K562 (cell line): ENCODE measurements at regions not wholly inside any gene's neighbourhood (a gene's known extent, or its start where the extent isn't known, plus 50 kb on each side); places are given as distances from the start of the nearest gene placed in this dataset.

Experiments used
- CBX2 ChIP-seq: fragments of 200-600 bp; sonication (generic); IDR thresholded peaks from one replicate; pipeline ENCODE4 v1.6.1; 2012; ENCODE audit warnings: mild to moderate bottlenecking, low read length, inconsistent platforms; ENCODE audit not compliant: insufficient read depth, poor library complexity, severe bottlenecking
- ETS2 ChIP-seq: IDR thresholded peaks from 2 replicates; pipeline ENCODE4 v1.6.1; 2016; ENCODE audit warnings: borderline replicate concordance, missing genetic modification characterization, mild to moderate bottlenecking, moderate library complexity, missing compliant biosample characterization; ENCODE audit not compliant: poor library complexity, severe bottlenecking
- ETV5 ChIP-seq: sonication (generic); formaldehyde crosslinking; IDR thresholded peaks from 2 replicates; pipeline ENCODE4 v1.4.0; 2020; ENCODE audit warnings: low read depth, mild to moderate bottlenecking, missing genetic modification reagents
- EZH2 ChIP-seq: IDR thresholded peaks from 2 replicates; pipeline ENCODE4 v1.6.1; 2012; ENCODE audit warnings: low read depth, mild to moderate bottlenecking, inconsistent platforms, low read length, borderline replicate concordance
- KLF10 ChIP-seq: fragments of 250-450 bp; sonication (Bioruptor Pico); IDR thresholded peaks from 2 replicates; pipeline ENCODE4 v1.6.1; 2021; ENCODE audit warnings: matching md5 sums
- PPARD ChIP-seq: fragments of 250-450 bp; sonication (Bioruptor Pico); IDR thresholded peaks from 2 replicates; pipeline ENCODE4 v1.8.0; 2022; ENCODE audit warnings: inconsistent platforms, mild to moderate bottlenecking, moderate library complexity
- PYGO2 ChIP-seq: fragments of 450-650 bp; IDR thresholded peaks from 2 replicates; pipeline ENCODE4 v1.6.1; 2016; ENCODE audit warnings: mild to moderate bottlenecking, missing genetic modification characterization, moderate library complexity, missing compliant biosample characterization
- YBX1 ChIP-seq: fragments of 450-650 bp; IDR thresholded peaks from 2 replicates; pipeline ENCODE4 v1.7.1; 2016; ENCODE audit warnings: mild to moderate bottlenecking
- ZC3H4 ChIP-seq: sonication (generic); formaldehyde crosslinking; IDR thresholded peaks from 2 replicates; pipeline ENCODE4 v1.9.0; 2021; ENCODE audit warnings: missing genetic modification reagents, borderline replicate concordance
- TF ChIP-seq, protein P1 (sequence below), 3 experiments: fragments of 200-800 bp in 1 of 3; fragments of 250-450 bp in 1 of 3; fragments of 450-650 bp in 1 of 3; sonication (Bioruptor Pico) in 1 of 3; sonication (Bioruptor generic) in 1 of 3; formaldehyde crosslinking in 1 of 3; IDR thresholded peaks; 2 replicates each; pipeline versions ENCODE4 v1.6.1 to v1.8.0; 2016 to 2022; ENCODE audit warnings: mild to moderate bottlenecking in 2 of 3, missing genetic modification characterization in 2 of 3, missing compliant biosample characterization in 1 of 3, moderate library complexity in 1 of 3
- TF ChIP-seq, protein P2 (sequence below): sonication (generic); formaldehyde crosslinking; IDR thresholded peaks from 2 replicates; pipeline ENCODE4 v1.8.1; 2023; ENCODE audit warnings: mild to moderate bottlenecking, missing genetic modification reagents, moderate library complexity
- TF ChIP-seq, protein P3 (sequence below), 2 experiments: IDR thresholded peaks; 2 replicates each; pipeline ENCODE4 v1.6.1; 2012; ENCODE audit warnings: improper control_type of control experiment in 2 of 2, low read depth in 2 of 2, low read length in 2 of 2, borderline replicate concordance in 1 of 2
- TF ChIP-seq, protein P4 (sequence below): sonication (generic); formaldehyde crosslinking; IDR thresholded peaks from 2 replicates; pipeline ENCODE4 v1.8.0; 2022; ENCODE audit warnings: mild to moderate bottlenecking, missing genetic modification reagents

DNA sequence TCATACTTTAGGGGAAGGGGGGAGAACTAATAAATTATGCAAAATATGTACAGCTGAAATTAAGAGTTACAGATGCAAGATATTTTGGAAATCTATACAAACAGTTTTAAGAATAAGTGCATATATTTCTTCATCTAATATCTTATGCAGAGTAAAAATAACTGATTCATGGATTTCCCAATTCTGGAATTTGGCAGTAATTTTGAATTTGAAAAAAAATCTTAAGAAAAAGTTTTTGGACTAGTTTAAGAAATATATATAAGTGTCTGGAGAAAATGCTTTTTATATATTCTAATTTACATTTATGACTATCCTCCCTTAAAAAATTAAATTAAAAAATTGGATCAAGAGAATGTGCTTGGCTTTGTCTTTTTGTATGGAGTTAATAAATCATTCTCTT, 474.3 kb downstream of the BRINP3 start (continued):
- TF ChIP-seq, protein P1, sequence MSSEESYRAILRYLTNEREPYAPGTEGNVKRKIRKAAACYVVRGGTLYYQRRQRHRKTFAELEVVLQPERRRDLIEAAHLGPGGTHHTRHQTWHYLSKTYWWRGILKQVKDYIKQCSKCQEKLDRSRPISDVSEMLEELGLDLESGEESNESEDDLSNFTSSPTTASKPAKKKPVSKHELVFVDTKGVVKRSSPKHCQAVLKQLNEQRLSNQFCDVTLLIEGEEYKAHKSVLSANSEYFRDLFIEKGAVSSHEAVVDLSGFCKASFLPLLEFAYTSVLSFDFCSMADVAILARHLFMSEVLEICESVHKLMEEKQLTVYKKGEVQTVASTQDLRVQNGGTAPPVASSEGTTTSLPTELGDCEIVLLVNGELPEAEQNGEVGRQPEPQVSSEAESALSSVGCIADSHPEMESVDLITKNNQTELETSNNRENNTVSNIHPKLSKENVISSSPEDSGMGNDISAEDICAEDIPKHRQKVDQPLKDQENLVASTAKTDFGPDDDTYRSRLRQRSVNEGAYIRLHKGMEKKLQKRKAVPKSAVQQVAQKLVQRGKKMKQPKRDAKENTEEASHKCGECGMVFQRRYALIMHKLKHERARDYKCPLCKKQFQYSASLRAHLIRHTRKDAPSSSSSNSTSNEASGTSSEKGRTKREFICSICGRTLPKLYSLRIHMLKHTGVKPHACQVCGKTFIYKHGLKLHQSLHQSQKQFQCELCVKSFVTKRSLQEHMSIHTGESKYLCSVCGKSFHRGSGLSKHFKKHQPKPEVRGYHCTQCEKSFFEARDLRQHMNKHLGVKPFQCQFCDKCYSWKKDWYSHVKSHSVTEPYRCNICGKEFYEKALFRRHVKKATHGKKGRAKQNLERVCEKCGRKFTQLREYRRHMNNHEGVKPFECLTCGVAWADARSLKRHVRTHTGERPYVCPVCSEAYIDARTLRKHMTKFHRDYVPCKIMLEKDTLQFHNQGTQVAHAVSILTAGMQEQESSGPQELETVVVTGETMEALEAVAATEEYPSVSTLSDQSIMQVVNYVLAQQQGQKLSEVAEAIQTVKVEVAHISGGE (CRISPR knock-in tag; IDR thresholded peaks at IDR 0.05), result no peak
- TF ChIP-seq PPARD (CRISPR knock-in tag) (no peak), YBX1 (no peak), EZH2 (no peak), ZC3H4 (CRISPR knock-in tag) (no peak), KLF10 (CRISPR knock-in tag) (no peak), ETS2 (tag) (no peak), ETV5 (no peak), CBX2 (no peak), PYGO2 (tag) (no peak)
- TF ChIP-seq, protein P2, sequence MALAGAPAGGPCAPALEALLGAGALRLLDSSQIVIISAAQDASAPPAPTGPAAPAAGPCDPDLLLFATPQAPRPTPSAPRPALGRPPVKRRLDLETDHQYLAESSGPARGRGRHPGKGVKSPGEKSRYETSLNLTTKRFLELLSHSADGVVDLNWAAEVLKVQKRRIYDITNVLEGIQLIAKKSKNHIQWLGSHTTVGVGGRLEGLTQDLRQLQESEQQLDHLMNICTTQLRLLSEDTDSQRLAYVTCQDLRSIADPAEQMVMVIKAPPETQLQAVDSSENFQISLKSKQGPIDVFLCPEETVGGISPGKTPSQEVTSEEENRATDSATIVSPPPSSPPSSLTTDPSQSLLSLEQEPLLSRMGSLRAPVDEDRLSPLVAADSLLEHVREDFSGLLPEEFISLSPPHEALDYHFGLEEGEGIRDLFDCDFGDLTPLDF (CRISPR knock-in tag), result no peak
- TF ChIP-seq, protein P3, sequence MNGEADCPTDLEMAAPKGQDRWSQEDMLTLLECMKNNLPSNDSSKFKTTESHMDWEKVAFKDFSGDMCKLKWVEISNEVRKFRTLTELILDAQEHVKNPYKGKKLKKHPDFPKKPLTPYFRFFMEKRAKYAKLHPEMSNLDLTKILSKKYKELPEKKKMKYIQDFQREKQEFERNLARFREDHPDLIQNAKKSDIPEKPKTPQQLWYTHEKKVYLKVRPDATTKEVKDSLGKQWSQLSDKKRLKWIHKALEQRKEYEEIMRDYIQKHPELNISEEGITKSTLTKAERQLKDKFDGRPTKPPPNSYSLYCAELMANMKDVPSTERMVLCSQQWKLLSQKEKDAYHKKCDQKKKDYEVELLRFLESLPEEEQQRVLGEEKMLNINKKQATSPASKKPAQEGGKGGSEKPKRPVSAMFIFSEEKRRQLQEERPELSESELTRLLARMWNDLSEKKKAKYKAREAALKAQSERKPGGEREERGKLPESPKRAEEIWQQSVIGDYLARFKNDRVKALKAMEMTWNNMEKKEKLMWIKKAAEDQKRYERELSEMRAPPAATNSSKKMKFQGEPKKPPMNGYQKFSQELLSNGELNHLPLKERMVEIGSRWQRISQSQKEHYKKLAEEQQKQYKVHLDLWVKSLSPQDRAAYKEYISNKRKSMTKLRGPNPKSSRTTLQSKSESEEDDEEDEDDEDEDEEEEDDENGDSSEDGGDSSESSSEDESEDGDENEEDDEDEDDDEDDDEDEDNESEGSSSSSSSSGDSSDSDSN (IDR thresholded peaks at IDR 0.05; ENCODE audit: borderline replicate concordance in 1 of 2, low read depth in 2 of 2, low read length in 2 of 2), result no peak
- TF ChIP-seq, protein P4, sequence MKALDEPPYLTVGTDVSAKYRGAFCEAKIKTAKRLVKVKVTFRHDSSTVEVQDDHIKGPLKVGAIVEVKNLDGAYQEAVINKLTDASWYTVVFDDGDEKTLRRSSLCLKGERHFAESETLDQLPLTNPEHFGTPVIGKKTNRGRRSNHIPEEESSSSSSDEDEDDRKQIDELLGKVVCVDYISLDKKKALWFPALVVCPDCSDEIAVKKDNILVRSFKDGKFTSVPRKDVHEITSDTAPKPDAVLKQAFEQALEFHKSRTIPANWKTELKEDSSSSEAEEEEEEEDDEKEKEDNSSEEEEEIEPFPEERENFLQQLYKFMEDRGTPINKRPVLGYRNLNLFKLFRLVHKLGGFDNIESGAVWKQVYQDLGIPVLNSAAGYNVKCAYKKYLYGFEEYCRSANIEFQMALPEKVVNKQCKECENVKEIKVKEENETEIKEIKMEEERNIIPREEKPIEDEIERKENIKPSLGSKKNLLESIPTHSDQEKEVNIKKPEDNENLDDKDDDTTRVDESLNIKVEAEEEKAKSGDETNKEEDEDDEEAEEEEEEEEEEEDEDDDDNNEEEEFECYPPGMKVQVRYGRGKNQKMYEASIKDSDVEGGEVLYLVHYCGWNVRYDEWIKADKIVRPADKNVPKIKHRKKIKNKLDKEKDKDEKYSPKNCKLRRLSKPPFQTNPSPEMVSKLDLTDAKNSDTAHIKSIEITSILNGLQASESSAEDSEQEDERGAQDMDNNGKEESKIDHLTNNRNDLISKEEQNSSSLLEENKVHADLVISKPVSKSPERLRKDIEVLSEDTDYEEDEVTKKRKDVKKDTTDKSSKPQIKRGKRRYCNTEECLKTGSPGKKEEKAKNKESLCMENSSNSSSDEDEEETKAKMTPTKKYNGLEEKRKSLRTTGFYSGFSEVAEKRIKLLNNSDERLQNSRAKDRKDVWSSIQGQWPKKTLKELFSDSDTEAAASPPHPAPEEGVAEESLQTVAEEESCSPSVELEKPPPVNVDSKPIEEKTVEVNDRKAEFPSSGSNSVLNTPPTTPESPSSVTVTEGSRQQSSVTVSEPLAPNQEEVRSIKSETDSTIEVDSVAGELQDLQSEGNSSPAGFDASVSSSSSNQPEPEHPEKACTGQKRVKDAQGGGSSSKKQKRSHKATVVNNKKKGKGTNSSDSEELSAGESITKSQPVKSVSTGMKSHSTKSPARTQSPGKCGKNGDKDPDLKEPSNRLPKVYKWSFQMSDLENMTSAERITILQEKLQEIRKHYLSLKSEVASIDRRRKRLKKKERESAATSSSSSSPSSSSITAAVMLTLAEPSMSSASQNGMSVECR, result no peak
- TF ChIP-seq, all 486 proteins: peak for 0
